HCT116 (cell line): ENCODE measurements at regions not wholly inside any gene's neighbourhood (a gene's known extent, or its start where the extent isn't known, plus 50 kb on each side); places are given as distances from the start of the nearest gene placed in this dataset.

Experiments
- ATAC-seq: fragments of 200-7000 bp; cut with Tn5 transposase; 2 replicates; pipeline ENCODE4 v1.9.1; 2020; ENCODE audit warnings: mild to moderate bottlenecking, moderate library complexity
- BruUV-seq: library from RNA; stranded (reverse); fragments of 400-500 nt; replicated peaks from 2 replicates; lab custom pipeline; 2021; lab: Mats Ljungman, UMichigan
- CTCF ChIA-PET: fragments of 300-600 bp; sonication (Branson Sonifier 250); formaldehyde crosslinking; loops from one replicate; lab custom pipeline; 2021; ENCODE audit warnings: antibody characterized with exemption; lab: Charles Lee
- POLR2A ChIA-PET: fragments of 300-600, 350-600 bp; sonication (Branson Sonifier 250); formaldehyde crosslinking; loops from one replicate; lab custom pipeline; 2021; ENCODE audit warnings: antibody characterized with exemption; lab: Charles Lee
- RAD21 ChIA-PET, 2 experiments: fragments of 300-600 bp; sonication (Branson Sonifier 250); formaldehyde crosslinking; loops; one replicate each; lab custom pipeline; 2023; ENCODE audit warnings: low total read pairs in 2 of 2; ENCODE audit not compliant: uncharacterized antibody in 2 of 2, unreplicated experiment in 2 of 2, low non-redundant PET in 1 of 2; lab: Charles Lee
- DNase-seq: peaks from one replicate; pipeline ENCODE4 v3.0.0-alpha.2; 2010; ENCODE audit warnings: low read depth, low spot score
- H2AFZ ChIP-seq: fragments of 200-600 bp; shearing (Covaris generic), sonication (generic); 2 replicates; pipeline ENCODE4 v1.6.1; 2017; ENCODE audit warnings: low read depth, mixed run types, mixed read lengths, antibody characterized with exemption, low read length; ENCODE audit not compliant: poor library complexity, severe bottlenecking
- H3K27ac ChIP-seq: 2 replicates; pipeline ENCODE4 v1.5.1; 2012; ENCODE audit warnings: low read depth, low read length
- H3K27me3 ChIP-seq: fragments of 200-600 bp; sonication (generic); 2 replicates; pipeline ENCODE4 v1.6.1; 2016; ENCODE audit warnings: mixed run types, low read length, mixed read lengths; ENCODE audit not compliant: insufficient read depth
- H3K36me3 ChIP-seq, 2 experiments: fragments of 200-500 bp in 1 of 2; fragments of 200-600 bp in 1 of 2; sonication (Bioruptor generic) in 1 of 2; sonication (generic) in 1 of 2; 2 replicates each; pipeline versions ENCODE4 v1.5.1 to v1.6.1; 2014 to 2016; ENCODE audit warnings: low read length in 2 of 2, inconsistent platforms in 1 of 2, mixed read lengths in 1 of 2, mixed run types in 1 of 2; ENCODE audit not compliant: insufficient read depth in 2 of 2, control insufficient read depth in 1 of 2
- H3K4me1 ChIP-seq, 2 experiments: fragments of 200-600 bp in 1 of 2; sonication (generic) in 1 of 2; 2 replicates each; pipeline versions ENCODE4 v1.5.1 to v1.6.1; 2012 to 2017; ENCODE audit warnings: low read length in 2 of 2, inconsistent platforms in 1 of 2, mild to moderate bottlenecking in 1 of 2, mixed read lengths in 1 of 2, mixed run types in 1 of 2, moderate library complexity in 1 of 2; ENCODE audit not compliant: insufficient read depth in 2 of 2, control insufficient read depth in 1 of 2
- H3K4me2 ChIP-seq: fragments of 200-600 bp; sonication (generic); 2 replicates; pipeline ENCODE4 v1.6.1; 2017; ENCODE audit warnings: mixed run types, low read length, mixed read lengths
- H3K4me3 ChIP-seq, 2 experiments: fragments of 200-600 bp in 1 of 2; sonication (generic) in 1 of 2; replicated peaks in 1 of 2; 2 replicates each; pipeline ENCODE4 v1.5.1; 2011 to 2016; ENCODE audit warnings: low read length in 2 of 2, control low read depth in 1 of 2, low read depth in 1 of 2, mild to moderate bottlenecking in 1 of 2, mixed read lengths in 1 of 2, mixed run types in 1 of 2
- H3K79me2 ChIP-seq: fragments of 200-600 bp; sonication (generic); 2 replicates; pipeline ENCODE4 v1.6.1; 2017; ENCODE audit warnings: mild to moderate bottlenecking, mixed run types, low read length, moderate library complexity, mixed read lengths; ENCODE audit not compliant: insufficient read depth
- H3K9ac ChIP-seq: fragments of 200-600 bp; sonication (generic); 2 replicates; pipeline ENCODE4 v1.6.1; 2016; ENCODE audit warnings: low read length, mixed read lengths
- H3K9me2 ChIP-seq: fragments of 200-600 bp; sonication (generic), shearing (Covaris generic); 2 replicates; pipeline ENCODE4 v1.6.1; 2017; ENCODE audit warnings: mixed run types, mild to moderate bottlenecking, moderate library complexity; ENCODE audit not compliant: insufficient read depth
- H3K9me3 ChIP-seq, 2 experiments: fragments of 200-500 bp in 1 of 2; fragments of 200-600 bp in 1 of 2; sonication (Bioruptor generic) in 1 of 2; sonication (generic) in 1 of 2; 2 replicates each; pipeline ENCODE4 v1.6.1; 2014 to 2017; ENCODE audit warnings: low read length in 2 of 2, mixed read lengths in 2 of 2, inconsistent platforms in 1 of 2, low read depth in 1 of 2, mild to moderate bottlenecking in 1 of 2, mixed run types in 1 of 2, moderate library complexity in 1 of 2; ENCODE audit not compliant: control insufficient read depth in 1 of 2, insufficient read depth in 1 of 2
- H4K20me1 ChIP-seq: fragments of 200-600 bp; sonication (generic), shearing (Covaris generic); 2 replicates; pipeline ENCODE4 v1.6.1; 2017; ENCODE audit warnings: mixed run types, mild to moderate bottlenecking, moderate library complexity; ENCODE audit not compliant: insufficient read depth
- ATF3 ChIP-seq: IDR thresholded peaks from 2 replicates; pipeline ENCODE4 v1.6.1; 2012
- CEBPB ChIP-seq: IDR thresholded peaks from 2 replicates; pipeline ENCODE4 v1.6.1; 2012; ENCODE audit warnings: low read depth
- EZH2phosphoT487 ChIP-seq: fragments of 200-600 bp; IDR thresholded peaks from 2 replicates; pipeline ENCODE4 v1.6.1; 2018; ENCODE audit warnings: antibody characterized with exemption, borderline replicate concordance
- MAX ChIP-seq: IDR thresholded peaks from 2 replicates; pipeline ENCODE4 v1.6.1; 2012
- SIN3A ChIP-seq: IDR thresholded peaks from 2 replicates; pipeline ENCODE4 v1.6.1; 2012; ENCODE audit warnings: low read depth
- SP1 ChIP-seq: IDR thresholded peaks from 2 replicates; pipeline ENCODE4 v1.6.1; 2012; ENCODE audit warnings: low read depth
- ZBTB33 ChIP-seq: IDR thresholded peaks from 2 replicates; pipeline ENCODE4 v1.6.1; 2011; ENCODE audit warnings: mild to moderate bottlenecking, low read length, moderate library complexity; ENCODE audit not compliant: insufficient replicate concordance; ENCODE audit errors: extremely low read depth
- intact Hi-C: fragments of 100-400 bp; cut with micrococcal nuclease; formaldehyde crosslinking; loops from 2 replicates; pipeline ENCODE4 v1.10.0; 2022

DNA sequence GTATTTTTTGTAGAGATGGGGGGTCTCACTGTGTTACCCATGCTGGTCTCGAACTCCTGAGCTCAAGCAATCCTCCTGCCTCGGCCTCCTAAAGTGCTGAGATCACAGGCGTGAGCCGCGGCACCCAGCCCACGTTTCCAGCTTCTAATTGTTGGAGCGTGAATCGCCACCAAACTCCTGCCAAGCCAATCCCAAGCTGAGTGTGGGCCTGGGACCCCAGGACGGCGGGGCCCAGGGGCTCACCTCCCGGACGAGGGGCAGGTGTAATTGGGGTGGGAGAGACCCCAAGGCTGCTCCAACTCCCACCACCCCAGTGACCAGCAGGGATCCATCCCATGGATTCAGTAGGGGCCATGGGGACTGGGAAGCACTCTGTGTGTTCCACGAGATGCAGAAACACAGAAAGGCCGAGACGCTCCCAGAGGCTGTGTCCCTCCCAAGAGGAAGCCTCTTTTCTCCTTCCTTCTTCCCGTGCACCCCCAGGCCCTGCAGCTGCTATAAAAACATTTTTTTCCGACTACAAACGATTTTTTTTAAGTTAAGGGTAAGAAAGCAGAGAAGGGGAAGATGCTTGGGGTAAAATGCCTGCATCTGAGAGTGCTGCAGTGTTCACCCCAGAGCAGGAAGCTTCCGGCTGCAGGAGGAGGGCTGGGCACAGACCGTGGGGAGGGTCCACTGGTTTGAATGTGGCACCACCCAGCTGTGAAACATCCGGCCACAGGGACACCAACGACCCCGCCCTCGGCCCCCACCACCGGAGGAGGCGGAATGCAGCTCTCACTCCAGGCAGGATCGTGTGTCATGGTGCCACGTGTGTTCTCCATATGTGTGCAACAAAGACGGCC is 76.5 kb downstream of the MICALL2 start:
- no peaks in the 10 kb centered on the region for H4K20me1 ChIP-seq
- no peak for ATAC-seq
- H3K27ac ChIP-seq: no peak overlapping the region
- no peak for TF ChIP-seq MAX
- no peak for TF ChIP-seq ZBTB33
- TF ChIP-seq ATF3: no peak
- no peak for TF ChIP-seq SP1
- no peak for TF ChIP-seq CEBPB
- TF ChIP-seq EZH2phosphoT487: no peak
- no peak for TF ChIP-seq SIN3A
- H3K4me3 ChIP-seq: no peak overlapping the region
- BruUV-seq: no TSS peak
- no peak overlapping the region for H3K4me2 ChIP-seq
- intact Hi-C loops: no loop called here
- no peaks in the 10 kb centered on the region for H3K9me3 ChIP-seq
- H3K79me2 ChIP-seq: no peaks in the 10 kb centered on the region
- ChIA-PET RAD21 (no interaction called here), POLR2A (no interaction called here), CTCF (no interaction called here)
- DNase-seq: no peak
- no peak overlapping the region for H2AFZ ChIP-seq
- H3K9me2 ChIP-seq: no peaks in the 10 kb centered on the region
- H3K4me1 ChIP-seq: no peaks in the 10 kb centered on the region
- H3K27me3 ChIP-seq: peaks cover 15% of the 10 kb centered on the region
- H3K9ac ChIP-seq: no peak overlapping the region
- H3K36me3 ChIP-seq: no peaks in the 10 kb centered on the region
